DOHH2 (cell line): ENCODE measurements at regions not wholly inside any gene's neighbourhood (a gene's known extent, or its start where the extent isn't known, plus 50 kb on each side); places are given as distances from the start of the nearest gene placed in this dataset.

Experiments used
- EZH2phosphoT487 ChIP-seq: fragments of 200-600 bp; sonication (generic); IDR thresholded peaks from 2 replicates; pipeline ENCODE4 v1.6.1; 2017; ENCODE audit warnings: borderline replicate concordance, mild to moderate bottlenecking, antibody characterized with exemption, low read length, moderate library complexity, mixed read lengths
- TF ChIP-seq, protein P1 (sequence below): fragments of 200-600 bp; sonication (generic); IDR thresholded peaks from one replicate; pipeline ENCODE4 v1.5.1; 2014; ENCODE audit warnings: antibody characterized with exemption, mild to moderate bottlenecking, low read depth, low read length; ENCODE audit not compliant: poor library complexity, severe bottlenecking

DNA sequence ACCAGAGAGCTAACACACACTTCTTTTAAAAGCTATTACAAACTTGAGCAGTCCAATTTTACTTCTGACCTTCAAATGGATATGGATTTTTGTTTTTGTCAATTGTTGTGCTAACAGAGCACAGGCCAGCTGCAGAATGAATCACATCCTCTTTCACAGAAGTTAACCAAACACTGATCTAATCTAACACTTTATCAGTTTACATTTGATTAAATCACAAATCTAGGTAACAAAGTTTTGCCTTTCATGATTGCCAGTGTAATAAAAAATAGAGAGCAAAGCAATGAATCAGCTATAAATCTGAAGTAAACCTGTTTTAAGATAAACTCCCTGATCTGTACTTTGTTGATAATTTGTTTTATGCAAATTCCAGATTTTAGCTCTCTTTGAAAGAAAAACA, 273.1 kb upstream of the RGS6 start:
- TF ChIP-seq, protein P1, sequence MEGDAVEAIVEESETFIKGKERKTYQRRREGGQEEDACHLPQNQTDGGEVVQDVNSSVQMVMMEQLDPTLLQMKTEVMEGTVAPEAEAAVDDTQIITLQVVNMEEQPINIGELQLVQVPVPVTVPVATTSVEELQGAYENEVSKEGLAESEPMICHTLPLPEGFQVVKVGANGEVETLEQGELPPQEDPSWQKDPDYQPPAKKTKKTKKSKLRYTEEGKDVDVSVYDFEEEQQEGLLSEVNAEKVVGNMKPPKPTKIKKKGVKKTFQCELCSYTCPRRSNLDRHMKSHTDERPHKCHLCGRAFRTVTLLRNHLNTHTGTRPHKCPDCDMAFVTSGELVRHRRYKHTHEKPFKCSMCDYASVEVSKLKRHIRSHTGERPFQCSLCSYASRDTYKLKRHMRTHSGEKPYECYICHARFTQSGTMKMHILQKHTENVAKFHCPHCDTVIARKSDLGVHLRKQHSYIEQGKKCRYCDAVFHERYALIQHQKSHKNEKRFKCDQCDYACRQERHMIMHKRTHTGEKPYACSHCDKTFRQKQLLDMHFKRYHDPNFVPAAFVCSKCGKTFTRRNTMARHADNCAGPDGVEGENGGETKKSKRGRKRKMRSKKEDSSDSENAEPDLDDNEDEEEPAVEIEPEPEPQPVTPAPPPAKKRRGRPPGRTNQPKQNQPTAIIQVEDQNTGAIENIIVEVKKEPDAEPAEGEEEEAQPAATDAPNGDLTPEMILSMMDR, result no peak
- no peak for TF ChIP-seq EZH2phosphoT487
